Cardiac fibroblast (primary cell): ENCODE measurements at regions not wholly inside any gene's neighbourhood (a gene's known extent, or its start where the extent isn't known, plus 50 kb on each side); places are given as distances from the start of the nearest gene placed in this dataset.

ENCODE experiments used
- DNase-seq, 2 donors: peaks; one replicate each; pipeline versions ENCODE4 v3.0.0 to v3.0.0-alpha.2; 2010; ENCODE audit warnings: low read depth in 2 of 2
- H3K4me3 ChIP-seq, 2 donors: replicated peaks in 1 of 2; 1 replicate in 1 of 2; 2 replicates in 1 of 2; pipeline ENCODE4 v1.5.1; 2011; ENCODE audit warnings: low read depth in 2 of 2, low read length in 2 of 2, mild to moderate bottlenecking in 2 of 2, moderate library complexity in 1 of 2
- TF ChIP-seq, protein P1 (sequence below): IDR thresholded peaks from one replicate; pipeline ENCODE4 v1.5.1; 2011; ENCODE audit warnings: low read depth, mild to moderate bottlenecking, low read length, inconsistent platforms

GRCh38 chr17:69879576-69879975, 195.4 kb upstream of the KCNJ16 start:
- no peak for DNase-seq
- H3K4me3 ChIP-seq: no peak overlapping the region
- TF ChIP-seq, protein P1, sequence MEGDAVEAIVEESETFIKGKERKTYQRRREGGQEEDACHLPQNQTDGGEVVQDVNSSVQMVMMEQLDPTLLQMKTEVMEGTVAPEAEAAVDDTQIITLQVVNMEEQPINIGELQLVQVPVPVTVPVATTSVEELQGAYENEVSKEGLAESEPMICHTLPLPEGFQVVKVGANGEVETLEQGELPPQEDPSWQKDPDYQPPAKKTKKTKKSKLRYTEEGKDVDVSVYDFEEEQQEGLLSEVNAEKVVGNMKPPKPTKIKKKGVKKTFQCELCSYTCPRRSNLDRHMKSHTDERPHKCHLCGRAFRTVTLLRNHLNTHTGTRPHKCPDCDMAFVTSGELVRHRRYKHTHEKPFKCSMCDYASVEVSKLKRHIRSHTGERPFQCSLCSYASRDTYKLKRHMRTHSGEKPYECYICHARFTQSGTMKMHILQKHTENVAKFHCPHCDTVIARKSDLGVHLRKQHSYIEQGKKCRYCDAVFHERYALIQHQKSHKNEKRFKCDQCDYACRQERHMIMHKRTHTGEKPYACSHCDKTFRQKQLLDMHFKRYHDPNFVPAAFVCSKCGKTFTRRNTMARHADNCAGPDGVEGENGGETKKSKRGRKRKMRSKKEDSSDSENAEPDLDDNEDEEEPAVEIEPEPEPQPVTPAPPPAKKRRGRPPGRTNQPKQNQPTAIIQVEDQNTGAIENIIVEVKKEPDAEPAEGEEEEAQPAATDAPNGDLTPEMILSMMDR: no peak

DNA sequence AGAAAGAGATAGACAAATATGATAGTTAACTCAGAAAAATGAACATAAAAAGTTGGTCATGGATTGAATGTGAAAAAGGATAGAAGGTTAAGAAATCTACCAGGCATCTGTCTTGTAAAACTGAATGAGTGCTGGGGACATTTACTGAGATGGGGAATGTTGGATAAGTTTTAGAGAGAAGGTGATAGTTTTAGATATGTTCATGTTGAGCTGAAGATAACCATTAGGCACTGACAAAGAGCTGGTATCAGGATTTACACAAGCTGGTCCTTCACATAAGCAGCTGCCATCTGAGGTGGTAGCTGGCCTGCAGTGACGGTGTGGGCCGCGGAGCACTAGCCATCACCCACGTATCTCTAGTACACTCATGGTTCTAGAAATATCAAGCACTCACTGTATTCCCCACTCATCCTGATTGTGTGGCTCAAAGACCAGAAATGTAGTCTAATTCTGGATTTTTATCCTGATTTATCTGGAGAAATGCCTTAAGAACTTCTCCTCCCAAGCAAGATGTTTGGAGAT, 194.4 kb upstream of the KCNJ16 start:
- TF ChIP-seq, protein P1: no peak
- H3K4me3 ChIP-seq: no peak overlapping the region
- no peak for DNase-seq

GRCh38 chr17:69882281-69882680, 192.7 kb upstream of the KCNJ16 start:
- H3K4me3 ChIP-seq: no peak overlapping the region
- TF ChIP-seq, protein P1: no peak
- no peak for DNase-seq

GRCh38 chr17:69883120-69883519, 191.9 kb upstream of the KCNJ16 start:
- no peak for DNase-seq
- no peak overlapping the region for H3K4me3 ChIP-seq
- TF ChIP-seq, protein P1: no peak

GRCh38 chr17:69884356-69884755, 190.7 kb upstream of the KCNJ16 start:
- TF ChIP-seq, protein P1: no peak
- no peak overlapping the region for H3K4me3 ChIP-seq
- peak in 1 of 2 donors; percentile 43 for DNase-seq

- TF ChIP-seq, protein P1: no peak
- no peak overlapping the region for H3K4me3 ChIP-seq
- DNase-seq: no peak
These were observed 190.2 kb upstream of the KCNJ16 start for GRCh38 chr17:69884846-69885245.

- TF ChIP-seq, protein P1: no peak
- H3K4me3 ChIP-seq: no peak overlapping the region
- peak; percentile 23 to 86 for DNase-seq
These were observed 176.4 kb upstream of the KCNJ16 start for GRCh38 chr17:69898601-69899000.
